ENCODE measurements at regions not wholly inside any gene's neighbourhood (a gene's known extent, or its start where the extent isn't known, plus 50 kb on each side); places are given as distances from the start of the nearest gene placed in this dataset.

DNA sequence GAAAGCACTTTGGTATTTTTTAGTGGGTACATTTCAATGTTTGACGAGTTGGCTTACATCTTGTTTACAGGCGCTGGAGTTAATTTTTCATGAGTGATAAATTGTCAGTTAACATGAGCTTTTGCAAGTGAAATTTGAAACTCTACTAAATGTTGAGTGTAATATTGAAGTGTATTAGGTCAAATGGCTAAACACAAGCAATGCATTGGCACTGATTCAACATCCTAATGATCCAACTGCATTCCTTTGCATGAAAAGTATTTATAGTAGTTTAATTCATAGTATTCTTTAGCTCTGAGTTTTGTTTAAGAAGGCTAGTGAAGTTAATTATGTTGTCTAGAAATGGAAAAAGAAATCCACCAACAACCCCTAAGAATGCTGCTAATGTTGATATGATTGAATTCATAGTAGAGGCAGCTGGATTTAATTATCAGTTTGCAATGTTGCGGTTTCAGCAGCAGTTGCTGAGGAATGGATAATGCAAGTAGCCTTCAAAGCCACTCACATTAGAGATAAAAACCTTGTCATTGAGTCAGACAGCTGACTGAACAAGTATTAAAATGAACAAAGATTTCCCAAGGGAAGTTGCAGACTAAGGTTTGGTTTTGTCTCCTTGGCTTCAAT, 245.6 kb upstream of the GOLIM4 start:
- H3K27ac ChIP-seq (ENCODE audit: low read depth, low read length): no peak overlapping the region
- no peak overlapping the region for H3K9ac ChIP-seq (ENCODE audit: low read depth in 1 of 2, low read length in 2 of 2)
- no peaks in the 10 kb centered on the region for H3K4me1 ChIP-seq (ENCODE audit: control insufficient read depth in 1 of 2, insufficient read depth in 2 of 2, low read length in 2 of 2)
- H3K27me3 ChIP-seq (ENCODE audit: control insufficient read depth in 1 of 2, insufficient read depth in 2 of 2, low read length in 2 of 2): no peaks in the 10 kb centered on the region
- H3K9me3 ChIP-seq (ENCODE audit: control insufficient read depth in 1 of 2, low read length in 2 of 2): no peaks in the 10 kb centered on the region
- no peak overlapping the region for H3K4me3 ChIP-seq (ENCODE audit: low read depth in 1 of 2, low read length in 2 of 2)
- no peaks in the 10 kb centered on the region for H3K36me3 ChIP-seq (ENCODE audit: control insufficient read depth in 1 of 2, insufficient read depth in 2 of 2, low read length in 2 of 2)

GRCh38 chr3:168338161-168338560, 242.4 kb upstream of the GOLIM4 start:
- Histone ChIP-seq H3K27ac (ENCODE audit: low read depth, low read length) (no peak overlapping the region), H3K4me1 (ENCODE audit: control insufficient read depth in 1 of 2, insufficient read depth in 2 of 2, low read length in 2 of 2) (no peaks in the 10 kb centered on the region), H3K27me3 (ENCODE audit: control insufficient read depth in 1 of 2, insufficient read depth in 2 of 2, low read length in 2 of 2) (no peaks in the 10 kb centered on the region), H3K4me3 (ENCODE audit: low read depth in 1 of 2, low read length in 2 of 2) (no peak overlapping the region), H3K9ac (ENCODE audit: low read depth in 1 of 2, low read length in 2 of 2) (no peak overlapping the region), H3K9me3 (ENCODE audit: control insufficient read depth in 1 of 2, low read length in 2 of 2) (no peaks in the 10 kb centered on the region), H3K36me3 (ENCODE audit: control insufficient read depth in 1 of 2, insufficient read depth in 2 of 2, low read length in 2 of 2) (no peaks in the 10 kb centered on the region)

DNA sequence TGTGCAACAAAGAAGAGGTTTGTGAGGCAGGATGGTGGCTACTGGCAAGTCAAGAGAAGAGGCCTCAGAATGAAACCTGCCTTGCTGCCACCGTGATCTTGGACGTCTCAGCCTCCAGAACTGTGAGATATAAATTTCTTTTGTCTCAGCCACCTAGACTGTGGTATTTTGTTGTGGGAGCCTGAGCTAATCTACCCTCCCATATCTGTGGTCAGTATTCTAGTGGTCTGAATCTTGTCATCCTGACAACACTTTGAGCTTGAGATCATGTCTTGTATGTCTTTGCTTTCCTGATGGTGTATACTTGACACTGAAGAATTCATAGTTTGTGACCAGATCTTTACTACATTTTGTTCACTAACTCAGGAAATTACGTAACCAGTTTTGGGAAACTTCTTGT, 240.6 kb upstream of the GOLIM4 start:
- no peaks in the 10 kb centered on the region for H3K9me3 ChIP-seq (ENCODE audit: control insufficient read depth in 1 of 2, low read length in 2 of 2)
- H3K27ac ChIP-seq (ENCODE audit: low read depth, low read length): no peak overlapping the region
- no peak overlapping the region for H3K4me3 ChIP-seq (ENCODE audit: low read depth in 1 of 2, low read length in 2 of 2)
- H3K9ac ChIP-seq (ENCODE audit: low read depth in 1 of 2, low read length in 2 of 2): no peak overlapping the region
- no peaks in the 10 kb centered on the region for H3K27me3 ChIP-seq (ENCODE audit: control insufficient read depth in 1 of 2, insufficient read depth in 2 of 2, low read length in 2 of 2)
- H3K36me3 ChIP-seq (ENCODE audit: control insufficient read depth in 1 of 2, insufficient read depth in 2 of 2, low read length in 2 of 2): no peaks in the 10 kb centered on the region
- no peaks in the 10 kb centered on the region for H3K4me1 ChIP-seq (ENCODE audit: control insufficient read depth in 1 of 2, insufficient read depth in 2 of 2, low read length in 2 of 2)

- Histone ChIP-seq H3K27me3 (ENCODE audit: control insufficient read depth in 1 of 2, insufficient read depth in 2 of 2, low read length in 2 of 2) (no peaks in the 10 kb centered on the region), H3K9me3 (ENCODE audit: control insufficient read depth in 1 of 2, low read length in 2 of 2) (no peaks in the 10 kb centered on the region), H3K27ac (ENCODE audit: low read depth, low read length) (no peak overlapping the region), H3K4me3 (ENCODE audit: low read depth in 1 of 2, low read length in 2 of 2) (no peak overlapping the region), H3K9ac (ENCODE audit: low read depth in 1 of 2, low read length in 2 of 2) (no peak overlapping the region), H3K36me3 (ENCODE audit: control insufficient read depth in 1 of 2, insufficient read depth in 2 of 2, low read length in 2 of 2) (no peaks in the 10 kb centered on the region), H3K4me1 (ENCODE audit: control insufficient read depth in 1 of 2, insufficient read depth in 2 of 2, low read length in 2 of 2) (no peaks in the 10 kb centered on the region)
Observed at GRCh38 chr3:168333410-168333935, 237.7 kb upstream of the GOLIM4 start.

DNA sequence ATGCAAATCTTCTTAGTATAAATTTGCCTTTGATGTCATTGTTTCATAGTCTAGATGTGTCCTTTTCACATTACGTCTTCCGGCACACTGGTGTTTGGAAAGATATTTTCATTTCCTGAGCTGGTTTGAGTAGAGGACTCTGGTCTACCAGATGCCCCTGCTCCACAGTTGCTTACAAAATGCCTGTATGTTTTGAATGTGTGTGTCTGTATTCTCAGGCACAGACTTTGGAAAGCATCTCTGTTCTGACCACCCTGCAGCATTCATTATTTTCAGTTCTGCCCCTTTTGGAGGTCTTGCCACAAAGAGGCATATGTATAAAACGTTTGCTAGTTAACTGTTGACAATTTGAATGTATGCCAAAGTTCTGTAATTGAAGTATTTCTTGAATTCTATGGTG, 236.0 kb upstream of the GOLIM4 start:
- Histone ChIP-seq H3K27ac (ENCODE audit: low read depth, low read length) (no peak overlapping the region), H3K4me1 (ENCODE audit: control insufficient read depth in 1 of 2, insufficient read depth in 2 of 2, low read length in 2 of 2) (no peaks in the 10 kb centered on the region), H3K9me3 (ENCODE audit: control insufficient read depth in 1 of 2, low read length in 2 of 2) (no peaks in the 10 kb centered on the region), H3K27me3 (ENCODE audit: control insufficient read depth in 1 of 2, insufficient read depth in 2 of 2, low read length in 2 of 2) (no peaks in the 10 kb centered on the region), H3K36me3 (ENCODE audit: control insufficient read depth in 1 of 2, insufficient read depth in 2 of 2, low read length in 2 of 2) (no peaks in the 10 kb centered on the region), H3K4me3 (ENCODE audit: low read depth in 1 of 2, low read length in 2 of 2) (no peak overlapping the region), H3K9ac (ENCODE audit: low read depth in 1 of 2, low read length in 2 of 2) (no peak overlapping the region)

- no peaks in the 10 kb centered on the region for H3K4me1 ChIP-seq (ENCODE audit: control insufficient read depth in 1 of 2, insufficient read depth in 2 of 2, low read length in 2 of 2)
- no peak overlapping the region for H3K27ac ChIP-seq (ENCODE audit: low read depth, low read length)
- H3K9ac ChIP-seq (ENCODE audit: low read depth in 1 of 2, low read length in 2 of 2): no peak overlapping the region
- no peaks in the 10 kb centered on the region for H3K9me3 ChIP-seq (ENCODE audit: control insufficient read depth in 1 of 2, low read length in 2 of 2)
- no peaks in the 10 kb centered on the region for H3K36me3 ChIP-seq (ENCODE audit: control insufficient read depth in 1 of 2, insufficient read depth in 2 of 2, low read length in 2 of 2)
- H3K4me3 ChIP-seq (ENCODE audit: low read depth in 1 of 2, low read length in 2 of 2): no peak overlapping the region
- no peaks in the 10 kb centered on the region for H3K27me3 ChIP-seq (ENCODE audit: control insufficient read depth in 1 of 2, insufficient read depth in 2 of 2, low read length in 2 of 2)
Observed at GRCh38 chr3:168330983-168331382, 235.3 kb upstream of the GOLIM4 start.

DNA sequence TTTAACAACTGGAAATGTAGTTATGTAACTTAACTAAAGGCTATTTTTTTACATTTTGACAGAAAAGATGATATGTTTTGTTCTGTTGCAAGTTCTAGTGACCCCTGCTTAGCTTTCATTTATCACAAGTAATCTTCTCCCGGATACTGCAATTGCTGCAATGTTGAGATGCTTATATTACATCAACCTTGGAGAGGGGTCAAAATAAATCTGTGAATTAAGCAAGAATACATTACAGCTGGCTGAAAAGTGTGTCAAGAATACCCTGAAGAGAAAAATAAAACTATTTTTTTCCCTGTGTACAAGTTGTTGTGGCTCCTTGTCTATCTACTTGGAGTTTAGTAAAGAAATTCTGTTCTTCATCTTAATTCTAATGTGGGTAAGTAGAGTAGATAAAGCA, 232.1 kb upstream of the GOLIM4 start:
- no peaks in the 10 kb centered on the region for H3K9me3 ChIP-seq (ENCODE audit: control insufficient read depth in 1 of 2, low read length in 2 of 2)
- H3K27me3 ChIP-seq (ENCODE audit: control insufficient read depth in 1 of 2, insufficient read depth in 2 of 2, low read length in 2 of 2): no peaks in the 10 kb centered on the region
- H3K36me3 ChIP-seq (ENCODE audit: control insufficient read depth in 1 of 2, insufficient read depth in 2 of 2, low read length in 2 of 2): no peaks in the 10 kb centered on the region
- no peak overlapping the region for H3K27ac ChIP-seq (ENCODE audit: low read depth, low read length)
- H3K4me3 ChIP-seq (ENCODE audit: low read depth in 1 of 2, low read length in 2 of 2): no peak overlapping the region
- H3K4me1 ChIP-seq (ENCODE audit: control insufficient read depth in 1 of 2, insufficient read depth in 2 of 2, low read length in 2 of 2): no peaks in the 10 kb centered on the region
- no peak overlapping the region for H3K9ac ChIP-seq (ENCODE audit: low read depth in 1 of 2, low read length in 2 of 2)

DNA sequence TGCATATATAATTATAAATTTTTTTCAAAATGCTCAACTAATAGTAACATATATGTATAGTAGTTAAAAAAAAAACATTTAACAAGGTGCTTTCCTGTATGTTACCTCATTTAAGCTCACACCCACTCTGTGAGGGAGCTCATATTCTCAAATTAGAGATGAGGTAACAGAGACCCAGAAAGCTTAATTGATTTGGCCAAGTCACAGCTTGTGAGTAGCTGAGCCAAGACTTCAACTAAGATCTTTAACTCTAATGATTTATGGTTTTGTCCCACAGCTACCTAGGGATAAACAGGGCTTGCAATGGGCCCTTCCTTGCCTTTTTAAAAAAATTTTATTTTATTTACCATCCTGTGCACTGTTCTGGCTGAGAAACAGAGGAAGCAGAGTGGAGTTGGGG, 230.0 kb upstream of the GOLIM4 start:
- H3K9ac ChIP-seq (ENCODE audit: low read depth in 1 of 2, low read length in 2 of 2): no peak overlapping the region
- H3K4me3 ChIP-seq (ENCODE audit: low read depth in 1 of 2, low read length in 2 of 2): no peak overlapping the region
- no peaks in the 10 kb centered on the region for H3K27me3 ChIP-seq (ENCODE audit: control insufficient read depth in 1 of 2, insufficient read depth in 2 of 2, low read length in 2 of 2)
- no peak overlapping the region for H3K27ac ChIP-seq (ENCODE audit: low read depth, low read length)
- H3K36me3 ChIP-seq (ENCODE audit: control insufficient read depth in 1 of 2, insufficient read depth in 2 of 2, low read length in 2 of 2): no peaks in the 10 kb centered on the region
- H3K4me1 ChIP-seq (ENCODE audit: control insufficient read depth in 1 of 2, insufficient read depth in 2 of 2, low read length in 2 of 2): no peaks in the 10 kb centered on the region
- no peaks in the 10 kb centered on the region for H3K9me3 ChIP-seq (ENCODE audit: control insufficient read depth in 1 of 2, low read length in 2 of 2)

DNA sequence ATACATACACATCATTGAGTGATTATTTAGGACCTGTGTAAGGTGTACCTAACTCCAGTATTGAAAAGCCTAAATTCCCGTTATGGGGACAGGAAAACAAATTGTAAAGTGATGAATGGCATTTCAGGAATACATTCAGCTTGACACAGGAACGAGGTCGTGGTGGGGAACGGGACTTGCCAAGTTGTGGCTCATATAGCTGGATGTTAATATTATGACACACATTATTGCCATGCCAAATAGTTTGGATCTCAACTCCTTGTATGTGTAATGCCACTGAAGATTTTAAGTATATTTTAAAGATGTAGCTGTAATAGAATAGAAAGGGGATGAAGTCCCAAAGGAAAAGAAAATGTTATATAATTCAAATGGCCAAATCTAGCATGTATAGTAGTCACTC, 227.2 kb upstream of the GOLIM4 start:
- Histone ChIP-seq H3K4me1 (ENCODE audit: control insufficient read depth in 1 of 2, insufficient read depth in 2 of 2, low read length in 2 of 2) (no peaks in the 10 kb centered on the region), H3K27ac (ENCODE audit: low read depth, low read length) (no peak overlapping the region), H3K9me3 (ENCODE audit: control insufficient read depth in 1 of 2, low read length in 2 of 2) (no peaks in the 10 kb centered on the region), H3K4me3 (ENCODE audit: low read depth in 1 of 2, low read length in 2 of 2) (no peak overlapping the region), H3K9ac (ENCODE audit: low read depth in 1 of 2, low read length in 2 of 2) (no peak overlapping the region), H3K27me3 (ENCODE audit: control insufficient read depth in 1 of 2, insufficient read depth in 2 of 2, low read length in 2 of 2) (no peaks in the 10 kb centered on the region), H3K36me3 (ENCODE audit: control insufficient read depth in 1 of 2, insufficient read depth in 2 of 2, low read length in 2 of 2) (no peaks in the 10 kb centered on the region)

DNA sequence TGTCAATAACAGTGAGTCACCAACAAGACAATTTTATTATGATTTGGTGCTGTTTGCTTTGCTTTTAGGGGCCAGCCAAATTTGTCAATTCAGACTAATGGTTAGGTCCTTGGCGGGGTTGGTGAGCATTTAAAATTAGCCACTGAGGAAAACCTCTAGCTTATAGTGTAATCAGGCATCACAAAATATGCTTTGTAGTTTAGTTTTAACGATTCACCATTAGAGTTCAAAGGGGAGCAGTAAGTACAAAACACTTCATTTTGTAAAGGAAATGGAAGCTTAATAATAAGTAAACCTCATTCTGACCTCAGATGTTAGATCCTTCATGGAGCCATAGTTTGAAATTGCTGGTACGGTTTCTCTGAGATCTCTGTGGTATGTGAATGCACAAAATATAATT, 218.4 kb upstream of the GOLIM4 start:
- Histone ChIP-seq H3K27ac (ENCODE audit: low read depth, low read length) (no peak overlapping the region), H3K4me1 (ENCODE audit: control insufficient read depth in 1 of 2, insufficient read depth in 2 of 2, low read length in 2 of 2) (no peaks in the 10 kb centered on the region), H3K9ac (ENCODE audit: low read depth in 1 of 2, low read length in 2 of 2) (no peak overlapping the region), H3K27me3 (ENCODE audit: control insufficient read depth in 1 of 2, insufficient read depth in 2 of 2, low read length in 2 of 2) (no peaks in the 10 kb centered on the region), H3K9me3 (ENCODE audit: control insufficient read depth in 1 of 2, low read length in 2 of 2) (no peaks in the 10 kb centered on the region), H3K4me3 (ENCODE audit: low read depth in 1 of 2, low read length in 2 of 2) (no peak overlapping the region), H3K36me3 (ENCODE audit: control insufficient read depth in 1 of 2, insufficient read depth in 2 of 2, low read length in 2 of 2) (no peaks in the 10 kb centered on the region)

DNA sequence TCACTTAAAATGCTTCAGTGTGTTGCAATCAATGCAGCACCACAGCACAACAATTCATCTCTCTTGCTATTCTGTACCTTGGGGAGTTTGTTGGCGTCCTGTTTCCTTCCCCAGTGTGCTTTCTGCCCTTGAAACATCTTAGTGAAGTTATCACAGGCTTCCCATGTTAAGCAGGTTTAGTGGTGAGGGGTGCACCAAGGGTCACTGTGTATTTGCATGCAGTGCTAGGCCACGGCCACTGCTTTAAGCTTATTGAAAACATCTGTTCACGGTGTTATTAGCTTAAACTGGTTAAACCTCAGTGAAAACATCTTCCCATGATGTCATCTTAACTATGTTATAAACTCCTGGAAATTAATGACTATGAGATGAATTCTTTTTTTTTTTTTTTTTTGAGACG, 217.3 kb upstream of the GOLIM4 start:
- Histone ChIP-seq H3K9me3 (ENCODE audit: control insufficient read depth in 1 of 2, low read length in 2 of 2) (no peaks in the 10 kb centered on the region), H3K4me3 (ENCODE audit: low read depth in 1 of 2, low read length in 2 of 2) (no peak overlapping the region), H3K36me3 (ENCODE audit: control insufficient read depth in 1 of 2, insufficient read depth in 2 of 2, low read length in 2 of 2) (no peaks in the 10 kb centered on the region), H3K4me1 (ENCODE audit: control insufficient read depth in 1 of 2, insufficient read depth in 2 of 2, low read length in 2 of 2) (no peaks in the 10 kb centered on the region), H3K27ac (ENCODE audit: low read depth, low read length) (no peak overlapping the region), H3K9ac (ENCODE audit: low read depth in 1 of 2, low read length in 2 of 2) (no peak overlapping the region), H3K27me3 (ENCODE audit: control insufficient read depth in 1 of 2, insufficient read depth in 2 of 2, low read length in 2 of 2) (no peaks in the 10 kb centered on the region)

All from duodenal mucosa (tissue), 2 donors.